WTC11 (cell line): ENCODE measurements at regions not wholly inside any gene's neighbourhood (a gene's known extent, or its start where the extent isn't known, plus 50 kb on each side); places are given as distances from the start of the nearest gene placed in this dataset.
A peak's percentile ranks its signal among the peaks of the same experiment; 100 is the strongest.

Experiments
- ATAC-seq: fragments of 200-7000 bp; cut with Tn5 transposase; 2 replicates; pipeline ENCODE4 v1.10.0; 2021; ENCODE audit warnings: mild to moderate bottlenecking, moderate library complexity
- CTCF ChIA-PET: fragments of 300-600 bp; sonication (Branson Sonifier 250); formaldehyde crosslinking; loops from one replicate; lab custom pipeline; 2021; ENCODE audit warnings: antibody characterized with exemption; lab: Charles Lee
- POLR2A ChIA-PET: fragments of 350-600 bp; sonication (Branson Sonifier 250); formaldehyde crosslinking; loops from one replicate; lab custom pipeline; 2021; ENCODE audit warnings: antibody characterized with exemption; lab: Charles Lee
- DNase-seq: peaks from one replicate; pipeline ENCODE4 v3.0.0; 2021; ENCODE audit warnings: low spot score
- H3K27ac Mint-ChIP-seq: 2 replicates; pipeline ENCODE4 v1.8.0; 2021; ENCODE audit warnings: mixed read lengths
- H3K27me3 Mint-ChIP-seq: 2 replicates; pipeline ENCODE4 v1.8.0; 2021; ENCODE audit warnings: low read depth, mild to moderate bottlenecking, moderate library complexity, mixed read lengths
- H3K36me3 Mint-ChIP-seq: 2 replicates; pipeline ENCODE4 v1.8.0; 2021; ENCODE audit warnings: mixed read lengths
- H3K4me1 Mint-ChIP-seq: 2 replicates; pipeline ENCODE4 v1.8.0; 2022; ENCODE audit warnings: mixed read lengths
- H3K4me3 Mint-ChIP-seq: 2 replicates; pipeline ENCODE4 v1.8.0; 2021; ENCODE audit warnings: mild to moderate bottlenecking, moderate library complexity, mixed read lengths
- H3K9me3 Mint-ChIP-seq: 2 replicates; pipeline ENCODE4 v1.8.0; 2021; ENCODE audit warnings: mixed read lengths
- E2F1 ChIP-seq: sonication (generic); formaldehyde crosslinking; IDR thresholded peaks from 2 replicates; pipeline ENCODE4 v1.8.0; 2022; ENCODE audit warnings: mild to moderate bottlenecking, missing genetic modification reagents
- FOXJ3 ChIP-seq: sonication (generic); formaldehyde crosslinking; IDR thresholded peaks from 2 replicates; pipeline ENCODE4 v1.9.0; 2021; ENCODE audit warnings: missing genetic modification reagents, mild to moderate bottlenecking, borderline replicate concordance
- FOXP1 ChIP-seq: sonication (generic); formaldehyde crosslinking; IDR thresholded peaks from 2 replicates; pipeline ENCODE4 v1.8.0; 2022; ENCODE audit warnings: missing genetic modification reagents, mild to moderate bottlenecking, moderate library complexity, borderline replicate concordance
- GRHL2 ChIP-seq: fragments of 250-450 bp; sonication (Bioruptor Pico); IDR thresholded peaks from 2 replicates; pipeline ENCODE4 v1.8.0; 2022; ENCODE audit warnings: mild to moderate bottlenecking, moderate library complexity; ENCODE audit not compliant: insufficient replicate concordance, severe bottlenecking
- JAZF1 ChIP-seq: fragments of 250-450 bp; sonication (Bioruptor Pico); IDR thresholded peaks from 2 replicates; pipeline ENCODE4 v1.9.0; 2021; ENCODE audit warnings: moderate library complexity, mild to moderate bottlenecking, inconsistent platforms
- PRRX2 ChIP-seq: fragments of 250-450 bp; sonication (Bioruptor Pico); IDR thresholded peaks from 2 replicates; pipeline ENCODE4 v1.8.0; 2021; ENCODE audit warnings: mild to moderate bottlenecking
- ZNF138 ChIP-seq: sonication (generic); formaldehyde crosslinking; conservative IDR thresholded peaks from 2 replicates; pipeline ENCODE4 v1.8.1; 2022; ENCODE audit warnings: mild to moderate bottlenecking, moderate library complexity, missing genetic modification reagents
- ZNF281 ChIP-seq: sonication (generic); formaldehyde crosslinking; IDR thresholded peaks from 2 replicates; pipeline ENCODE4 v1.8.0; 2023; ENCODE audit warnings: mild to moderate bottlenecking, missing genetic modification reagents
- ZNF532 ChIP-seq: fragments of 250-450 bp; sonication (Bioruptor Pico); IDR thresholded peaks from 2 replicates; pipeline ENCODE4 v1.9.0; 2021; ENCODE audit warnings: mild to moderate bottlenecking, borderline replicate concordance
- TF ChIP-seq, protein P1 (sequence below): sonication (generic); formaldehyde crosslinking; IDR thresholded peaks from 2 replicates; pipeline ENCODE4 v1.8.1; 2023; ENCODE audit warnings: mild to moderate bottlenecking, missing genetic modification reagents
- TF ChIP-seq, protein P2 (sequence below): sonication (generic); formaldehyde crosslinking; IDR thresholded peaks from 2 replicates; pipeline ENCODE4 v1.8.1; 2023; ENCODE audit warnings: mild to moderate bottlenecking, missing genetic modification reagents, moderate library complexity

DNA sequence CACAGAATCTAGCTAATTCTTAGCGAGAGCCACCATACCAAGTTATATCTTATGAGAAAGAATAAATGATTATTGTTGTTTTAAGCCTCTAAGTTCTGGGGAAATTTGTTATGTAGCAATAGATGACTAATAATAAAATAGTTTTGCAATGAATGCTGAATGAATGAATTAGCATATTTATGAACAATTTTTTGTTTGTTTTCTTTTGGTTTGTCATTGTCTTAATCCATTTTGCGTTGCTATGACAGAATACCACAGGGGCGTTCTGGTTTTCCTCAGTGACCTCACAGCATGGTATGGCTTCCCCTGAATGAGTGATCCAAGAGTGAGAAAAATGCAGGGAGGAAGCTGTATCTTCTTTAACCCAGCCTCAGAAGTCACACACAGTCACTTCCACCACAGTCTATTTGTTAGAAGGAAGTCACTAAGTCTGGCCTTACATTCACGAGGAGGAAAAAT lies 53.8 kb upstream of the HPDL start (continued):
- TF ChIP-seq FOXJ3 = no peak
- no peak for TF ChIP-seq FOXP1 (CRISPR knock-in tag)
- TF ChIP-seq, all 79 proteins: peak for 0

- H3K9me3 Mint-ChIP-seq = peaks cover 22% of the 10 kb centered on the region
- CTCF ChIA-PET = no interaction called here
- H3K36me3 Mint-ChIP-seq = peaks cover 10% of the 10 kb centered on the region
- TF ChIP-seq, protein P1, sequence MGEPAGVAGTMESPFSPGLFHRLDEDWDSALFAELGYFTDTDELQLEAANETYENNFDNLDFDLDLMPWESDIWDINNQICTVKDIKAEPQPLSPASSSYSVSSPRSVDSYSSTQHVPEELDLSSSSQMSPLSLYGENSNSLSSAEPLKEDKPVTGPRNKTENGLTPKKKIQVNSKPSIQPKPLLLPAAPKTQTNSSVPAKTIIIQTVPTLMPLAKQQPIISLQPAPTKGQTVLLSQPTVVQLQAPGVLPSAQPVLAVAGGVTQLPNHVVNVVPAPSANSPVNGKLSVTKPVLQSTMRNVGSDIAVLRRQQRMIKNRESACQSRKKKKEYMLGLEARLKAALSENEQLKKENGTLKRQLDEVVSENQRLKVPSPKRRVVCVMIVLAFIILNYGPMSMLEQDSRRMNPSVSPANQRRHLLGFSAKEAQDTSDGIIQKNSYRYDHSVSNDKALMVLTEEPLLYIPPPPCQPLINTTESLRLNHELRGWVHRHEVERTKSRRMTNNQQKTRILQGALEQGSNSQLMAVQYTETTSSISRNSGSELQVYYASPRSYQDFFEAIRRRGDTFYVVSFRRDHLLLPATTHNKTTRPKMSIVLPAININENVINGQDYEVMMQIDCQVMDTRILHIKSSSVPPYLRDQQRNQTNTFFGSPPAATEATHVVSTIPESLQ = no peak
- TF ChIP-seq FOXJ3 (no peak), GRHL2 (CRISPR knock-in tag) (no peak), ZNF532 (CRISPR knock-in tag) (no peak), JAZF1 (CRISPR knock-in tag) (no peak), PRRX2 (CRISPR knock-in tag) (no peak), ZNF281 (CRISPR knock-in tag) (no peak), ZNF138 (CRISPR knock-in tag) (no peak), E2F1 (CRISPR knock-in tag) (no peak)
- TF ChIP-seq, protein P2, sequence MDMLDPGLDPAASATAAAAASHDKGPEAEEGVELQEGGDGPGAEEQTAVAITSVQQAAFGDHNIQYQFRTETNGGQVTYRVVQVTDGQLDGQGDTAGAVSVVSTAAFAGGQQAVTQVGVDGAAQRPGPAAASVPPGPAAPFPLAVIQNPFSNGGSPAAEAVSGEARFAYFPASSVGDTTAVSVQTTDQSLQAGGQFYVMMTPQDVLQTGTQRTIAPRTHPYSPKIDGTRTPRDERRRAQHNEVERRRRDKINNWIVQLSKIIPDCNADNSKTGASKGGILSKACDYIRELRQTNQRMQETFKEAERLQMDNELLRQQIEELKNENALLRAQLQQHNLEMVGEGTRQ (CRISPR knock-in tag) = no peak
- no peak for DNase-seq
- H3K4me1 Mint-ChIP-seq = peaks cover 7% of the 10 kb centered on the region
- POLR2A ChIA-PET = no interaction called here
- H3K27ac Mint-ChIP-seq = no peak overlapping the region
- peak; percentile 76 for ATAC-seq
- no peak overlapping the region for H3K4me3 Mint-ChIP-seq
- H3K27me3 Mint-ChIP-seq = peaks cover 7% of the 10 kb centered on the region
Observed at GRCh38 chr1:45275054-45275453, 51.6 kb upstream of the HPDL start.
